HepG2 (cell line): ENCODE measurements at regions not wholly inside any gene's neighbourhood (a gene's known extent, or its start where the extent isn't known, plus 50 kb on each side); places are given as distances from the start of the nearest gene placed in this dataset.

Experiments
- AKAP8 ChIP-seq: sonication (generic); formaldehyde crosslinking; IDR thresholded peaks from 2 replicates; pipeline ENCODE4 v1.5.1; 2020; ENCODE audit warnings: mild to moderate bottlenecking, missing genetic modification reagents
- CREB1 ChIP-seq, 2 experiments: fragments of 450-650 bp in 1 of 2; IDR thresholded peaks; 2 replicates each; pipeline ENCODE4 v1.6.1; 2016 to 2017; ENCODE audit warnings: control low read depth in 1 of 2, mild to moderate bottlenecking in 1 of 2, missing compliant biosample characterization in 1 of 2, missing genetic modification characterization in 1 of 2
- ETS1 ChIP-seq: sonication (generic); formaldehyde crosslinking; IDR thresholded peaks from 2 replicates; pipeline ENCODE4 v1.4.0; 2020; ENCODE audit warnings: missing genetic modification reagents
- ETV5 ChIP-seq: IDR thresholded peaks from 2 replicates; pipeline ENCODE4 v1.6.1; 2018; ENCODE audit warnings: missing biosample characterization, missing genetic modification reagents, inconsistent platforms, borderline replicate concordance
- IRX3 ChIP-seq: sonication (generic); formaldehyde crosslinking; IDR thresholded peaks from 2 replicates; pipeline ENCODE4 v1.8.1; 2023; ENCODE audit warnings: mild to moderate bottlenecking, low read depth, missing genetic modification reagents, borderline replicate concordance
- MLLT10 ChIP-seq: sonication (generic); formaldehyde crosslinking; IDR thresholded peaks from 2 replicates; pipeline ENCODE4 v1.4.0; 2020; ENCODE audit warnings: missing genetic modification reagents
- NPAS2 ChIP-seq: sonication (generic); formaldehyde crosslinking; IDR thresholded peaks from 2 replicates; pipeline ENCODE4 v1.8.0; 2022; ENCODE audit warnings: mild to moderate bottlenecking, missing genetic modification reagents, borderline replicate concordance
- ONECUT2 ChIP-seq: sonication (generic); formaldehyde crosslinking; IDR thresholded peaks from 2 replicates; pipeline ENCODE4 v1.4.0; 2020; ENCODE audit warnings: missing genetic modification reagents
- PAXIP1 ChIP-seq: sonication (generic); formaldehyde crosslinking; conservative IDR thresholded peaks from 2 replicates; pipeline ENCODE4 v1.4.0; 2020; ENCODE audit warnings: mild to moderate bottlenecking, missing genetic modification reagents, moderate library complexity
- SETDB1 ChIP-seq: sonication (generic); formaldehyde crosslinking; IDR thresholded peaks from 2 replicates; pipeline ENCODE4 v1.5.1; 2020; ENCODE audit warnings: missing genetic modification reagents, mild to moderate bottlenecking, borderline replicate concordance
- ZFAT ChIP-seq: sonication (generic); formaldehyde crosslinking; conservative IDR thresholded peaks from 2 replicates; pipeline ENCODE4 v1.8.1; 2023; ENCODE audit warnings: missing genetic modification reagents, inconsistent platforms
- ZMYM4 ChIP-seq: sonication (generic); formaldehyde crosslinking; IDR thresholded peaks from 2 replicates; pipeline ENCODE4 v1.8.1; 2023; ENCODE audit warnings: mild to moderate bottlenecking, missing genetic modification reagents
- ZNF276 ChIP-seq: sonication (generic); formaldehyde crosslinking; IDR thresholded peaks from 2 replicates; pipeline ENCODE4 v1.4.0; 2020; ENCODE audit warnings: mild to moderate bottlenecking, low read depth, missing genetic modification reagents
- ZNF484 ChIP-seq: sonication (generic); formaldehyde crosslinking; IDR thresholded peaks from 2 replicates; pipeline ENCODE4 v1.5.1; 2020; ENCODE audit warnings: mild to moderate bottlenecking, low read depth, missing genetic modification reagents, borderline replicate concordance
- ZNF639 ChIP-seq: conservative IDR thresholded peaks from 2 replicates; pipeline ENCODE4 v1.6.1; 2018; ENCODE audit warnings: missing genetic modification reagents
- ZNF75D ChIP-seq: sonication (generic); formaldehyde crosslinking; IDR thresholded peaks from 2 replicates; pipeline ENCODE4 v1.8.1; 2023; ENCODE audit warnings: missing genetic modification reagents, mild to moderate bottlenecking, borderline replicate concordance
- ZNF761 ChIP-seq: sonication (generic); formaldehyde crosslinking; conservative IDR thresholded peaks from 2 replicates; pipeline ENCODE4 v1.4.0; 2020; ENCODE audit warnings: mild to moderate bottlenecking, missing genetic modification reagents
- ZNF800 ChIP-seq: sonication (generic); formaldehyde crosslinking; IDR thresholded peaks from 2 replicates; pipeline ENCODE4 v1.4.0; 2020; ENCODE audit warnings: missing genetic modification reagents
- ZNF878 ChIP-seq: sonication (generic); formaldehyde crosslinking; IDR thresholded peaks from 2 replicates; pipeline ENCODE4 v1.8.1; 2023; ENCODE audit warnings: mild to moderate bottlenecking, missing genetic modification reagents, moderate library complexity

GRCh38 chr5:99025298-99026045 is 96.7 kb upstream of the CHD1 start (continued):
- TF ChIP-seq ZNF276 (CRISPR knock-in tag) (no peak), ONECUT2 (CRISPR knock-in tag) (no peak), CREB1 (IDR thresholded peaks at IDR 0.05) (no peak), CREB1 (CRISPR knock-in tag; IDR thresholded peaks at IDR 0.05) (0 out of 2 replicates have a peak, but pooled peaks have one; percentile 16), ETV5 (peak; percentile 71; the same call in 1 of the 2 replicates), ZFAT (CRISPR knock-in tag) (no peak), SETDB1 (CRISPR knock-in tag) (no peak), ZNF878 (CRISPR knock-in tag) (no peak; the same call in 1 of the 2 replicates), ZNF75D (CRISPR knock-in tag) (no peak), MLLT10 (CRISPR knock-in tag) (no peak), ZNF800 (CRISPR knock-in tag) (no peak), ZNF484 (CRISPR knock-in tag) (no peak), ZNF761 (CRISPR knock-in tag) (no peak), IRX3 (CRISPR knock-in tag) (no peak), NPAS2 (CRISPR knock-in tag) (no peak), PAXIP1 (peak; percentile 88), AKAP8 (CRISPR knock-in tag) (no peak), ZMYM4 (CRISPR knock-in tag) (no peak; the same call in 1 of the 2 replicates), ZNF639 (CRISPR knock-in tag) (no peak), ETS1 (CRISPR knock-in tag) (no peak)
